Tibial nerve (tissue), 4 donors: ENCODE measurements at regions not wholly inside any gene's neighbourhood (a gene's known extent, or its start where the extent isn't known, plus 50 kb on each side); places are given as distances from the start of the nearest gene placed in this dataset.

Source experiments
- EP300 ChIP-seq, 2 donors: sonication (generic); formaldehyde crosslinking; IDR thresholded peaks; one replicate each; pipeline ENCODE4 v1.6.1; 2017; ENCODE audit warnings: antibody characterized with exemption in 2 of 2, mild to moderate bottlenecking in 1 of 2
- POLR2A ChIP-seq, 2 donors: fragments of 450-650 bp; IDR thresholded peaks; one replicate each; pipeline ENCODE4 v1.6.1; 2017; ENCODE audit warnings: antibody characterized with exemption in 2 of 2, mild to moderate bottlenecking in 2 of 2, moderate library complexity in 2 of 2
- TF ChIP-seq, protein P1 (sequence below), 5 experiments: fragments of 200-600 bp in 3 of 5; fragments of 450-650 bp in 2 of 5; sonication (generic) in 3 of 5; IDR thresholded peaks; one replicate each; pipeline ENCODE4 v1.5.1; 2016 to 2019; ENCODE audit warnings: antibody characterized with exemption in 5 of 5, mild to moderate bottlenecking in 3 of 5, moderate library complexity in 2 of 5

DNA sequence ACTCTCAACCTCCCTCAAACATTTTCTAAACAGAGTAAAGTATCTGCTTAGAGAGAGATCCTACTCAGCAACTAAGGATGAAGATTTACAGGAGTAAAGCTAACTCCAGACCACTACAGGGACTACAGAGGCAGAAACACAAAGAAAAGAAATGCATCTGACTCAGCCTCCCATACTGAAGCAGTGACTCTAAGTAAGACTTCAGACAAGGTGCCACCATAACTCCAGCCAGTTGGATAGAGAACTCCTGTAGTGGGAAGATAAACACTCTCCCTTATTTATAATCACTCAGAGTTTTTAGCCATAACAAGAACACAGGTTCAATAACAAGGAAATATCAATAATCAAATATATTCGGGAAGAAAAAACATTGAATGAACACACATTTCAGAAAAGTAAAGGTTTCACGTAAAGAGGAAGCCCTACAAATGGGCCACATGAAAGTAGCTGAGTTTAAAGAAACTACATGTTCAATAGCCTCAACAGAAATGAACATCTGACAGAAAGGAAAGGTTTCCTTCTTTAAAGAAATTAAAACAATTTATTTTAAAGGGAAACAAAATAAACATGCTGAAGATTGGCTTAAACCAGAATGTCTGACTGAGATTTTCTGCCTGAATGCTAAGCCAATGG, 519.9 kb downstream of the KCNJ3 start:
- TF ChIP-seq, protein P1, sequence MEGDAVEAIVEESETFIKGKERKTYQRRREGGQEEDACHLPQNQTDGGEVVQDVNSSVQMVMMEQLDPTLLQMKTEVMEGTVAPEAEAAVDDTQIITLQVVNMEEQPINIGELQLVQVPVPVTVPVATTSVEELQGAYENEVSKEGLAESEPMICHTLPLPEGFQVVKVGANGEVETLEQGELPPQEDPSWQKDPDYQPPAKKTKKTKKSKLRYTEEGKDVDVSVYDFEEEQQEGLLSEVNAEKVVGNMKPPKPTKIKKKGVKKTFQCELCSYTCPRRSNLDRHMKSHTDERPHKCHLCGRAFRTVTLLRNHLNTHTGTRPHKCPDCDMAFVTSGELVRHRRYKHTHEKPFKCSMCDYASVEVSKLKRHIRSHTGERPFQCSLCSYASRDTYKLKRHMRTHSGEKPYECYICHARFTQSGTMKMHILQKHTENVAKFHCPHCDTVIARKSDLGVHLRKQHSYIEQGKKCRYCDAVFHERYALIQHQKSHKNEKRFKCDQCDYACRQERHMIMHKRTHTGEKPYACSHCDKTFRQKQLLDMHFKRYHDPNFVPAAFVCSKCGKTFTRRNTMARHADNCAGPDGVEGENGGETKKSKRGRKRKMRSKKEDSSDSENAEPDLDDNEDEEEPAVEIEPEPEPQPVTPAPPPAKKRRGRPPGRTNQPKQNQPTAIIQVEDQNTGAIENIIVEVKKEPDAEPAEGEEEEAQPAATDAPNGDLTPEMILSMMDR (IDR thresholded peaks at IDR 0.05) = no peak
- no peak for TF ChIP-seq POLR2A (IDR thresholded peaks at IDR 0.05)
- no peak for TF ChIP-seq EP300 (IDR thresholded peaks at IDR 0.05)
